Endodermal cell (in vitro differentiated cells): ENCODE measurements at regions not wholly inside any gene's neighbourhood (a gene's known extent, or its start where the extent isn't known, plus 50 kb on each side); places are given as distances from the start of the nearest gene placed in this dataset.
"Not testable (repeated sequence)": the region's sequence is repeated elsewhere in the genome, so short reads cannot be mapped to it uniquely, and the experiment has no call there.

Experiments used
- DNase-seq: peaks from one replicate; pipeline ENCODE4 v3.0.0-alpha.2; 2017
- H3K27ac ChIP-seq: 2 replicates; pipeline ENCODE4 v1.5.1; 2013; ENCODE audit warnings: mild to moderate bottlenecking, low read depth, low read length, moderate library complexity
- H3K27me3 ChIP-seq: 2 replicates; pipeline ENCODE4 v1.6.1; 2013; ENCODE audit warnings: mild to moderate bottlenecking, low read length, moderate library complexity; ENCODE audit not compliant: insufficient read depth, control insufficient read depth, poor library complexity, severe bottlenecking
- H3K36me3 ChIP-seq: 2 replicates; pipeline ENCODE4 v1.7.0; 2013; ENCODE audit warnings: mild to moderate bottlenecking, low read length, moderate library complexity; ENCODE audit not compliant: control insufficient read depth, insufficient read depth
- H3K4me1 ChIP-seq: one replicate; pipeline ENCODE4 v1.7.0; 2013; ENCODE audit warnings: low read length; ENCODE audit not compliant: control insufficient read depth, insufficient read depth
- H3K4me3 ChIP-seq: 2 replicates; pipeline ENCODE4 v1.5.1; 2013; ENCODE audit warnings: mild to moderate bottlenecking, low read length, moderate library complexity
- H3K9ac ChIP-seq: 2 replicates; pipeline ENCODE4 v1.6.1; 2013; ENCODE audit warnings: mild to moderate bottlenecking, low read length, moderate library complexity; ENCODE audit not compliant: poor library complexity, severe bottlenecking; ENCODE audit errors: extremely low read depth
- H3K9me3 ChIP-seq: 2 replicates; pipeline ENCODE4 v1.6.1; 2013; ENCODE audit warnings: mild to moderate bottlenecking, low read length, moderate library complexity; ENCODE audit not compliant: control insufficient read depth
- H3K27ac Mint-ChIP-seq: 2 replicates; pipeline ENCODE4 v1.8.0; 2020; ENCODE audit warnings: mixed read lengths
- H3K27me3 Mint-ChIP-seq: 2 replicates; pipeline ENCODE4 v1.8.0; 2021; ENCODE audit warnings: mild to moderate bottlenecking, mixed read lengths; ENCODE audit not compliant: insufficient read depth
- H3K36me3 Mint-ChIP-seq: 2 replicates; pipeline ENCODE4 v1.8.0; 2020; ENCODE audit warnings: low read depth, mixed read lengths
- H3K4me1 Mint-ChIP-seq: 2 replicates; pipeline ENCODE4 v1.8.0; 2020; ENCODE audit warnings: mixed read lengths
- H3K4me3 Mint-ChIP-seq: 2 replicates; pipeline ENCODE4 v1.8.0; 2020; ENCODE audit warnings: mild to moderate bottlenecking, moderate library complexity, mixed read lengths
- H3K9me3 Mint-ChIP-seq: 2 replicates; pipeline ENCODE4 v1.8.0; 2020; ENCODE audit warnings: mild to moderate bottlenecking, mixed read lengths
- CTCF ChIP-seq: fragments of 200-600 bp; sonication (generic); conservative IDR thresholded peaks from 2 replicates; pipeline ENCODE4 v1.5.0; 2021; ENCODE audit warnings: antibody characterized with exemption, mild to moderate bottlenecking
- WGBS, 2 experiments: methylation state at CpG; one replicate each; pipeline versions ENCODE4 v1.1.5 to v1.1.7; 2013; ENCODE audit warnings: missing lambda C conversion rate in 2 of 2, mixed read lengths in 1 of 2; ENCODE audit not compliant: insufficient coverage in 1 of 2, insufficient read length in 1 of 2; 5-methylcytosine and 5-hydroxymethylcytosine counted together

GRCh38 chr9:78697618-78698017 lies 400.7 kb downstream of the PSAT1 start:
- Histone ChIP-seq H3K9ac (no peak overlapping the region), H3K27me3 (no peaks in the 10 kb centered on the region), H3K4me3 (no peak overlapping the region), H3K9me3 (no peaks in the 10 kb centered on the region), H3K36me3 (no peaks in the 10 kb centered on the region), H3K27ac (no peak overlapping the region), H3K4me1 (peaks cover 6% of the 10 kb centered on the region)
- Mint-ChIP-seq H3K9me3 (no peaks in the 10 kb centered on the region), H3K27ac (no peak overlapping the region), H3K4me3 (no peak overlapping the region), H3K36me3 (no peaks in the 10 kb centered on the region), H3K4me1 (peaks cover 11% of the 10 kb centered on the region), H3K27me3 (no peaks in the 10 kb centered on the region)
- WGBS, 2 experiments = 92% methylated on average over 1 of the region's 1 CpG; no CpG with 5 or more reads in 1 of the 2 experiments
- no peak for TF ChIP-seq CTCF
- DNase-seq = no peak

GRCh38 chr9:78698371-78698770 lies 401.4 kb downstream of the PSAT1 start:
- 100% methylated on average over 1 of the region's 2 CpGs; no CpG with 5 or more reads in 1 of the 2 experiments for WGBS, 2 experiments
- Mint-ChIP-seq H3K9me3 (no peaks in the 10 kb centered on the region), H3K36me3 (no peaks in the 10 kb centered on the region), H3K27me3 (no peaks in the 10 kb centered on the region), H3K4me1 (peaks cover 11% of the 10 kb centered on the region), H3K27ac (no peak overlapping the region), H3K4me3 (no peak overlapping the region)
- Histone ChIP-seq H3K27ac (no peak overlapping the region), H3K36me3 (no peaks in the 10 kb centered on the region), H3K27me3 (no peaks in the 10 kb centered on the region), H3K9me3 (no peaks in the 10 kb centered on the region), H3K9ac (no peak overlapping the region), H3K4me1 (peaks cover 6% of the 10 kb centered on the region), H3K4me3 (no peak overlapping the region)
- no peak for DNase-seq
- TF ChIP-seq CTCF = no peak

DNA sequence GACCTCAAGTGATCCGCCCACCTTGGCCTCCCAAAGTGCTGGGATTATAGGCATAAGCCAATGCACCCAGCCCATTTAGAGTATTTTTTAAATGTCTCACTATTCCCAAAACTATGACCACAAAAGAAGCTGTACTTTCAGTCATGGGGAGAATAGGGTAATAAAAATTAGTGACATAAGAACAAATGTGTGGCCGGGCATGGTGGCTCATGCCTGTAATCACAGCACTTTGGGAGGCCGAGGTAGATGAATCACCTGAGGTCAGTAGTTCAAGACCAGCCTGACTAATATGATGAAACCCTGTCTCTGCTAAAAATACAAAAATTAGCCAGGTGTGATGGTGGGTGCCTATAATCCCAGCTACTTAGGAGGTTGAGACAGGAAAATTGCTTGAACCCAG lies 402.3 kb downstream of the PSAT1 start:
- WGBS, 2 experiments = 94 to 100% methylated on average over 1 to 3 of the region's 3 CpGs
- H3K9me3 Mint-ChIP-seq, H3K9ac ChIP-seq, H3K27ac Mint-ChIP-seq, H3K4me3 Mint-ChIP-seq, H3K4me1 ChIP-seq, H3K9me3 ChIP-seq, DNase-seq, H3K36me3 Mint-ChIP-seq, H3K36me3 ChIP-seq, H3K27me3 Mint-ChIP-seq, H3K27ac ChIP-seq, H3K4me3 ChIP-seq, H3K27me3 ChIP-seq: not testable (repeated sequence)
- H3K4me1 Mint-ChIP-seq = peaks cover 11% of the 10 kb centered on the region

GRCh38 chr9:78704153-78704552 lies 407.2 kb downstream of the PSAT1 start:
- DNase-seq = peak; percentile 87
- H3K27ac ChIP-seq, H3K9me3 ChIP-seq, H3K4me3 Mint-ChIP-seq, H3K9ac ChIP-seq, H3K36me3 Mint-ChIP-seq, H3K27me3 Mint-ChIP-seq, H3K4me3 ChIP-seq, H3K36me3 ChIP-seq, H3K27me3 ChIP-seq, H3K27ac Mint-ChIP-seq, H3K9me3 Mint-ChIP-seq, H3K4me1 Mint-ChIP-seq, H3K4me1 ChIP-seq: not testable (repeated sequence)
- WGBS, 2 experiments = 84 to 100% methylated on average over 1 to 4 of the region's 4 CpGs
- peak; percentile 81 for TF ChIP-seq CTCF
